Thoracic aorta (tissue), 2 donors: ENCODE measurements at regions not wholly inside any gene's neighbourhood (a gene's known extent, or its start where the extent isn't known, plus 50 kb on each side); places are given as distances from the start of the nearest gene placed in this dataset.

Experiments used
- ATAC-seq: fragments of 150-250 bp; one replicate; pipeline ENCODE4 v1.8.0; 2017; ENCODE audit warnings: low read depth; ENCODE audit not compliant: insufficient number of reproducible peaks, low FRiP score
- DNase-seq: peaks from one replicate; pipeline ENCODE4 v3.0.0-alpha.2; 2020; ENCODE audit warnings: low spot score
- H3K27ac ChIP-seq, 2 donors: fragments of 200-600 bp; sonication (generic); 1 replicate in 1 of 2; 2 replicates in 1 of 2; pipeline ENCODE4 v1.5.1; 2016; ENCODE audit warnings: mild to moderate bottlenecking in 2 of 2, moderate library complexity in 2 of 2
- H3K27me3 ChIP-seq: fragments of 200-600 bp; sonication (generic); replicated peaks from 2 replicates; pipeline ENCODE4 v1.6.0; 2016; ENCODE audit warnings: mild to moderate bottlenecking; ENCODE audit not compliant: insufficient read depth
- H3K36me3 ChIP-seq: fragments of 200-600 bp; sonication (generic); one replicate; pipeline ENCODE4 v1.5.1; 2016
- H3K4me1 ChIP-seq, 2 donors: fragments of 200-600 bp; sonication (generic); 1 replicate in 1 of 2; 2 replicates in 1 of 2; pipeline versions ENCODE4 v1.5.1 to v1.6.0; 2016; ENCODE audit warnings: low read depth in 2 of 2, mild to moderate bottlenecking in 1 of 2; ENCODE audit not compliant: control insufficient read depth in 1 of 2
- H3K4me3 ChIP-seq: fragments of 200-600 bp; sonication (generic); 2 replicates; pipeline ENCODE4 v1.5.1; 2016; ENCODE audit warnings: mild to moderate bottlenecking
- H3K9me3 ChIP-seq: fragments of 200-600 bp; sonication (generic); 2 replicates; pipeline ENCODE4 v1.5.1; 2016
- TF ChIP-seq, protein P1 (sequence below): fragments of 200-600 bp; sonication (generic); IDR thresholded peaks from one replicate; pipeline ENCODE4 v1.5.1; 2019; ENCODE audit warnings: antibody characterized with exemption

DNA sequence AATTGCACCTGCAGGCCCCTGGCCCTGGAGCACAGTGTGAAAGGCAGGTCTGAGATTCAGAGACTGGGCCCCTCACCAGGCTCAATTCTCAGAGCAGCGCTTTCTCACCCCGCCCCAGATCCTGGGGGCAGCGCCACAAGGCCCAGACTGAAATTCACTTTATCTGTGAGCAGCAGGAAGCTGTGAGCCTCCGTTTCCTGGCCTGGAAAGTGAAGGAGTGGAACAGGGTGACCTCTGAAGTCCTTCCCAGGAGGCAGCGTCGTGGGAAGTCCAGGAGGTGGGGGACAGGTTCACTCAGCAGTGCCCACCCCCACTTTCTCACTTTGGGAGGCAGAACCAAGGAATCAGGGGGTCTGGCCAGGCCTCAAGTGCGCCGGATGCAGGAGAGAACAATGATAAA lies 235.4 kb downstream of the NDUFA10 start:
- Histone ChIP-seq H3K4me3 (no peak overlapping the region), H3K27me3 (no peaks in the 10 kb centered on the region), H3K27ac (no peak overlapping the region), H3K9me3 (no peaks in the 10 kb centered on the region), H3K36me3 (no peaks in the 10 kb centered on the region), H3K4me1 (peaks cover 0 to 20% of the 10 kb centered on the region in 2 donors)
- TF ChIP-seq, protein P1, sequence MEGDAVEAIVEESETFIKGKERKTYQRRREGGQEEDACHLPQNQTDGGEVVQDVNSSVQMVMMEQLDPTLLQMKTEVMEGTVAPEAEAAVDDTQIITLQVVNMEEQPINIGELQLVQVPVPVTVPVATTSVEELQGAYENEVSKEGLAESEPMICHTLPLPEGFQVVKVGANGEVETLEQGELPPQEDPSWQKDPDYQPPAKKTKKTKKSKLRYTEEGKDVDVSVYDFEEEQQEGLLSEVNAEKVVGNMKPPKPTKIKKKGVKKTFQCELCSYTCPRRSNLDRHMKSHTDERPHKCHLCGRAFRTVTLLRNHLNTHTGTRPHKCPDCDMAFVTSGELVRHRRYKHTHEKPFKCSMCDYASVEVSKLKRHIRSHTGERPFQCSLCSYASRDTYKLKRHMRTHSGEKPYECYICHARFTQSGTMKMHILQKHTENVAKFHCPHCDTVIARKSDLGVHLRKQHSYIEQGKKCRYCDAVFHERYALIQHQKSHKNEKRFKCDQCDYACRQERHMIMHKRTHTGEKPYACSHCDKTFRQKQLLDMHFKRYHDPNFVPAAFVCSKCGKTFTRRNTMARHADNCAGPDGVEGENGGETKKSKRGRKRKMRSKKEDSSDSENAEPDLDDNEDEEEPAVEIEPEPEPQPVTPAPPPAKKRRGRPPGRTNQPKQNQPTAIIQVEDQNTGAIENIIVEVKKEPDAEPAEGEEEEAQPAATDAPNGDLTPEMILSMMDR, result no peak
- ATAC-seq (no peak), DNase-seq (no peak)

DNA sequence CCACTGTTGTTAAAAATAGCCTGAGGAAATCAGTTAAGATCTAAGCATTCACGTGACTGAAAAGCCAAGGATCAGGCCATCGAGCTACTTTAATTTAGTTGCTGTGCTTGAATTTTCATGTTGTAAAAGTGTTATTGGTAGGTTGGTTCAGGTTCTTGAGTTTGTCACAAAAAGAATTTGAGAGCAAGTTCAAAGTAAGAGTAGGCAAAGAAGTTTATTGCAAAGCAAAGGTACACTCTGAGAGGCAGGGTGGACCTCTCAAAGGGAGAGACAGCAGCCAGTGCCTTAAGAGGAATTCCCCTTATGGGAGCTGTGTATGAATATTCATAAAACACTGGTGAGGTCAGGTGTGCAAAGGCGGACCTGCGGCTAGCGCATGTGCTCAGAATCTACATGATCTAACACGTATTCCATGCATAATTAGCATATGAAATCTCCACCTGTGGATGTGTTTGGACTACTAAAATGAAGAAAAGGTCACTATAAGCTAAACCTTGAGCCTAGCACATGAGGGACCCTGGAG lies 236.5 kb downstream of the NDUFA10 start:
- peaks cover 0 to 24% of the 10 kb centered on the region in 2 donors for H3K4me1 ChIP-seq
- no peak overlapping the region for H3K27ac ChIP-seq
- H3K27me3 ChIP-seq, result no peaks in the 10 kb centered on the region
- H3K9me3 ChIP-seq, result no peaks in the 10 kb centered on the region
- no peaks in the 10 kb centered on the region for H3K36me3 ChIP-seq
- no peak for ATAC-seq
- TF ChIP-seq, protein P1, result no peak
- no peak for DNase-seq
- H3K4me3 ChIP-seq, result no peak overlapping the region

DNA sequence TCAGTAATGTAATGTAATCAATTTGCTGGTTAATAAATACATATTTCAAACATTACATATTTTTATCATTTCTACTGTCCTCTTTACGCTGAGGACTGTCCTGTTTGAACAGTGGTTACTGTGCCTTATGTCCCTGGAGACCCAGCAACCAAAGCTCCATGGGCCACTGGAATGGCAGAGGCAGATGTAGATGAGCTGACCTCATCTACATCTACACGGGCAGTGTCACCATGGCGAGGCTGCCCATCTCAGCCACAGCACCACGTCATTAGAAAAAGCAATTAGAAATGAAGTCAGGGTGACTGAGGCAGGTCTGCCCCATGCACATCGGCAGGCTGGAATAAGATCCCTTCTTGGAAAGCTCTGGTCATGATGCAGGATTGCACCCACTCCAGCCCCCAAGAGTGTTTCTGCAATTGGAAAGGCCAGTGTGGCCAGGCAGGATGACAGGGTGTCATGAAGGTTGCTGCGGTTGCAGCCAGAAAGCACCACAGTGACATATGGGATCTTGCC lies 237.5 kb downstream of the NDUFA10 start:
- TF ChIP-seq, protein P1, result no peak
- Histone ChIP-seq H3K27me3 (no peaks in the 10 kb centered on the region), H3K27ac (no peak overlapping the region), H3K4me1 (peaks cover 0 to 19% of the 10 kb centered on the region in 2 donors), H3K9me3 (no peaks in the 10 kb centered on the region), H3K36me3 (no peaks in the 10 kb centered on the region), H3K4me3 (no peak overlapping the region)
- DNase-seq, result no peak
- ATAC-seq, result no peak

DNA sequence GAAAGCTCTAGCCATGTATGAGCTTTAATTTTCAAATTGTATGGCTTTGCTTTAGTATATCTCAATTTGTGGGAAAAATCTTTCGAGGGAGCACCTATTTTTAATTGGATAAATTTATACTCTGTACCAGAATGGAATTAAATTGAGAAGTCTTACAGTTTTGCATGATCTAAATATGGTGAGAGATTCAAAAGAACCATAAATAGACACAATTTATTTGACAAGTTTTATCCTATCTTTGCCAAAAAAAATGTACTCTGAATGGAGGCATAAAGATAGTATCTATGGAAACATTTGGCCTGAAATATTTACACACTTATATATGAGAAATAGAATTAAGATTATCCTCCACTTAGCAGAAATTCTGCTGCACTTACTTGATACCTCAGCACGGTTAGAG lies 238.4 kb downstream of the NDUFA10 start:
- TF ChIP-seq, protein P1, result no peak

DNA sequence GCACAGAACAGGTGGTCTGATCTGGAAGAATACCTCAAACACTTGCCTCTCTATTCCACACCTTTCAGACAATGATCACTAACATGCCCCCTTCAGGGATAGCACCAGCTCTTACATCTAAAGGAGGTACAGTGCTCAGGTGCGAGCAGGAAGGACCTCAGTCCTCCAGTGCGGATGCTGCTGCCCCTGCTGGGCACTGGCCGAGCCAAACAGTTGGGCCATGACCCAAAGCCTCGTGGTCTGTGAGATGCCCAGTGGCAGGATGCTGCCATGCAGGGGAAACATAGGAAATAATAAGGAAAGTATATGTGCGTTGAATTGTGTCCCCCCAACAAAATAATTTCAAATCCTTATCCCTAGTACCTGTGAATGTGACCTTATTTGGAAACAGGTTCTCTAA lies 243.7 kb downstream of the NDUFA10 start:
- TF ChIP-seq, protein P1, result no peak

More for the DNA sequence above, 238.4 kb downstream of the NDUFA10 start:
- H3K4me3 ChIP-seq, result no peak overlapping the region
- H3K4me1 ChIP-seq, result peaks cover 0 to 18% of the 10 kb centered on the region in 2 donors
- H3K27ac ChIP-seq, result no peak overlapping the region
- no peak for DNase-seq
- no peaks in the 10 kb centered on the region for H3K9me3 ChIP-seq
- no peak for ATAC-seq
- no peaks in the 10 kb centered on the region for H3K36me3 ChIP-seq
- no peaks in the 10 kb centered on the region for H3K27me3 ChIP-seq

More for the DNA sequence above, 243.7 kb downstream of the NDUFA10 start:
- no peaks in the 10 kb centered on the region for H3K36me3 ChIP-seq
- H3K4me1 ChIP-seq, result peaks cover 0 to 13% of the 10 kb centered on the region in 2 donors
- DNase-seq (no peak), ATAC-seq (no peak)
- no peaks in the 10 kb centered on the region for H3K9me3 ChIP-seq
- H3K27ac ChIP-seq, result no peak overlapping the region
- H3K27me3 ChIP-seq, result no peaks in the 10 kb centered on the region
- H3K4me3 ChIP-seq, result no peak overlapping the region
